GM23338 (cell line): ENCODE measurements at regions not wholly inside any gene's neighbourhood (a gene's known extent, or its start where the extent isn't known, plus 50 kb on each side); places are given as distances from the start of the nearest gene placed in this dataset.

Source experiments
- ATAC-seq: fragments of 200-7000 bp; cut with Tn5 transposase; 3 replicates; pipeline ENCODE4 v1.9.1; 2020
- DNase-seq: peaks from one replicate; pipeline ENCODE4 v3.0.0-alpha.2; 2015; ENCODE audit warnings: low spot score
- H2AFZ ChIP-seq: fragments of 200-600 bp; sonication (generic); 2 replicates; pipeline ENCODE4 v1.8.0; 2016; ENCODE audit warnings: antibody characterized with exemption, mild to moderate bottlenecking, moderate library complexity
- H3F3A ChIP-seq: fragments of 200-600 bp; sonication (generic); replicated peaks from 2 replicates; pipeline ENCODE4 v1.8.0; 2017; ENCODE audit warnings: antibody characterized with exemption, mixed run types, low read depth
- H3K27ac ChIP-seq: fragments of 200-600 bp; sonication (generic); 2 replicates; pipeline ENCODE4 v1.6.1; 2016; ENCODE audit warnings: low read depth
- H3K27me3 ChIP-seq: fragments of 200-600 bp; sonication (generic); 2 replicates; pipeline ENCODE4 v1.8.0; 2016; ENCODE audit warnings: mild to moderate bottlenecking, mixed run types, moderate library complexity; ENCODE audit not compliant: insufficient read depth
- H3K36me3 ChIP-seq: fragments of 200-600 bp; sonication (generic); 2 replicates; pipeline ENCODE4 v1.8.0; 2016; ENCODE audit warnings: mild to moderate bottlenecking; ENCODE audit not compliant: insufficient read depth
- H3K4me1 ChIP-seq: fragments of 200-600 bp; sonication (generic); 2 replicates; pipeline ENCODE4 v1.8.0; 2016; ENCODE audit warnings: mild to moderate bottlenecking, moderate library complexity; ENCODE audit not compliant: insufficient read depth
- H3K4me2 ChIP-seq: fragments of 200-600 bp; sonication (generic); 2 replicates; pipeline ENCODE4 v1.7.1; 2017; ENCODE audit warnings: mixed run types
- H3K4me3 ChIP-seq: fragments of 200-600 bp; sonication (generic); 2 replicates; pipeline ENCODE4 v1.6.1; 2016; ENCODE audit warnings: mixed run types
- H3K79me2 ChIP-seq: fragments of 200-600 bp; sonication (generic); replicated peaks from 2 replicates; pipeline ENCODE4 v1.8.0; 2017; ENCODE audit warnings: mild to moderate bottlenecking; ENCODE audit not compliant: insufficient read depth
- H3K9me2 ChIP-seq: fragments of 200-600 bp; sonication (generic); 2 replicates; pipeline ENCODE4 v1.8.0; 2017; ENCODE audit not compliant: insufficient read depth
- H4K20me1 ChIP-seq: fragments of 200-600 bp; sonication (generic); replicated peaks from 2 replicates; pipeline ENCODE4 v1.8.0; 2017; ENCODE audit warnings: mild to moderate bottlenecking; ENCODE audit not compliant: insufficient read depth
- H3K27ac Mint-ChIP-seq: 2 replicates; pipeline ENCODE4 v1.8.0; 2020; ENCODE audit warnings: inconsistent platforms, mild to moderate bottlenecking, moderate library complexity, mixed read lengths
- H3K27me3 Mint-ChIP-seq: 3 replicates; pipeline ENCODE4 v1.8.0; 2022; ENCODE audit warnings: low read depth, mild to moderate bottlenecking, moderate library complexity, mixed read lengths, inconsistent platforms; ENCODE audit not compliant: insufficient read depth, poor library complexity
- H3K36me3 Mint-ChIP-seq: 3 replicates; pipeline ENCODE4 v1.8.0; 2021; ENCODE audit warnings: low read depth, mild to moderate bottlenecking, inconsistent platforms, moderate library complexity, mixed read lengths
- H3K4me1 Mint-ChIP-seq: 3 replicates; pipeline ENCODE4 v1.8.0; 2020; ENCODE audit warnings: mild to moderate bottlenecking, inconsistent platforms, mixed read lengths
- H3K4me3 Mint-ChIP-seq: 3 replicates; pipeline ENCODE4 v1.8.0; 2021; ENCODE audit warnings: moderate library complexity, mild to moderate bottlenecking, inconsistent platforms, mixed read lengths
- H3K9me3 Mint-ChIP-seq: 3 replicates; pipeline ENCODE4 v1.8.0; 2020; ENCODE audit warnings: moderate library complexity, mild to moderate bottlenecking, inconsistent platforms, mixed read lengths
- CTCF ChIP-seq, 2 experiments: fragments of 200-600 bp in 1 of 2; sonication (generic) in 1 of 2; conservative IDR thresholded peaks; 2 replicates each; pipeline versions ENCODE4 v1.5.1 to v1.6.1; 2016 to 2017; ENCODE audit warnings: antibody characterized with exemption in 2 of 2, low read depth in 2 of 2, mild to moderate bottlenecking in 2 of 2, moderate library complexity in 1 of 2
- ETS1 ChIP-seq: IDR thresholded peaks from 2 replicates; pipeline ENCODE4 v1.6.1; 2016; ENCODE audit warnings: antibody characterized with exemption
- EZH2 ChIP-seq: fragments of 200-600 bp; sonication (generic); IDR thresholded peaks from one replicate; pipeline ENCODE4 v1.8.0; 2017; ENCODE audit warnings: antibody characterized with exemption, mild to moderate bottlenecking, low read depth; ENCODE audit not compliant: unreplicated experiment
- EZH2phosphoT487 ChIP-seq: fragments of 200-600 bp; sonication (generic); IDR thresholded peaks from one replicate; pipeline ENCODE4 v1.8.1; 2018; ENCODE audit warnings: antibody characterized with exemption; ENCODE audit not compliant: unreplicated experiment
- NANOG ChIP-seq: IDR thresholded peaks from 2 replicates; pipeline ENCODE4 v1.6.1; 2016; ENCODE audit warnings: antibody characterized with exemption, borderline replicate concordance
- REST ChIP-seq: IDR thresholded peaks from one replicate; pipeline ENCODE4 v1.6.1; 2018; ENCODE audit warnings: antibody characterized with exemption; ENCODE audit not compliant: unreplicated experiment
- STAT1 ChIP-seq: IDR thresholded peaks from one replicate; pipeline ENCODE4 v1.6.1; 2016; ENCODE audit warnings: antibody characterized with exemption; ENCODE audit not compliant: unreplicated experiment
- ZNF114 ChIP-seq: fragments of 250-450 bp; sonication (Bioruptor Pico); IDR thresholded peaks from 2 replicates; pipeline ENCODE4 v1.5.0; 2020; ENCODE audit warnings: mild to moderate bottlenecking, moderate library complexity
- ZNF331 ChIP-seq: fragments of 250-450 bp; sonication (Bioruptor Pico); IDR thresholded peaks from 2 replicates; pipeline ENCODE4 v1.5.0; 2020; ENCODE audit warnings: low read depth, mild to moderate bottlenecking, moderate library complexity

DNA sequence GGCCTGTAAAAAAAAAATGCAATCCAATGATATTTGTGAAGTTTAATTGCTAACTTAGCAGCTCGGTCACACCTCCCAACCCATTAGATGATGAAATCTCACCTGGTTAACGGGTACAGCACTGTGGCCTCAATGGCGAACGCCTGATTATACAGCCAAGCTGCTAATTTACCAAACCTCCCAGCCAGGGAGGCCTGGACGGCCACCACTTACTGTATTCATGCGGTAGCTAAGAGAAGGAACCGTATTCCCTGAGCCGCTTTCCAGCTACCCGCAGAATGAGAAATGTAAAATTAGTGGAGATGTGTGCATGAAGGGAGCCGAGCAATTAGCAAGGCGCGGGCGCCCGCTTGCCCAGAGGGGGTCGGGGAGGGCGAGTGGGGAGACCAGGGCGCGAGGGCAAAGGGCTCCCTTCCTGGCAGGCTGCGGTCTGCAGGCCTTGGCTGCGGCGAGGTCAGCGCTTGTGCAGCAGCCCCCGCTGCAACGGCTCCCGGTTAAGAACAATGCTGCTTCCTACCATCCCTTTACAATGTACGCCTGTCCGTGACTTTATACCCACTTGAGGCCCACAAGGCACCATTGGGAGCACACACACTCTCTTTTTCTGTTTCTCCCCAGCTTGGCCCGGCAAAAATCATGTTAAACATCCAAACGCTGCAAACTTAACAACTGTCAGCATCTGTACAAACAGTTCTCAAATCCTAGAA, 70.4 kb upstream of the TBCA start:
- TF ChIP-seq EZH2phosphoT487 (peak; percentile 94), NANOG (no peak), EZH2 (peak; percentile 93), CTCF (conservative IDR thresholded peaks at IDR 0.05; ENCODE audit: low read depth in 2 of 2) (no peak), ZNF331 (no peak)
- Mint-ChIP-seq H3K9me3 (peaks cover 4% of the 10 kb centered on the region; the same call in 2 of the 3 replicates), H3K27me3 (peaks cover 100% of the 10 kb centered on the region), H3K4me1 (peaks cover 42% of the 10 kb centered on the region), H3K27ac (no peak overlapping the region), H3K36me3 (no peaks in the 10 kb centered on the region), H3K4me3 (peak overlapping the region; percentile 31; the same call in 2 of the 3 replicates)
- ATAC-seq (peak; percentile 6), DNase-seq (peak; percentile 45)
- no peaks in the 10 kb centered on the region for H3K36me3 ChIP-seq
- peaks cover 100% of the 10 kb centered on the region for H3K27me3 ChIP-seq
- no peak overlapping the region for H2AFZ ChIP-seq
- H3K9me2 ChIP-seq = no peaks in the 10 kb centered on the region
- peaks cover 29% of the 10 kb centered on the region for H3F3A ChIP-seq
- peaks cover 44% of the 10 kb centered on the region for H4K20me1 ChIP-seq
- no peak overlapping the region for H3K27ac ChIP-seq
- H3K4me1 ChIP-seq = peaks cover 41% of the 10 kb centered on the region
- H3K4me2 ChIP-seq = peak overlapping the region; percentile 62; the same call in 1 of the 2 replicates
- H3K4me3 ChIP-seq = 0 out of 2 replicates have a peak overlapping the region, but pooled peaks have one; percentile 10
- H3K79me2 ChIP-seq = no peaks in the 10 kb centered on the region

GRCh38 chr5:77845324-77845646, 69.1 kb upstream of the TBCA start:
- peaks cover 41% of the 10 kb centered on the region for H4K20me1 ChIP-seq
- no peak overlapping the region for H3K4me3 ChIP-seq

GRCh38 chr5:77844623-77845323, 68.6 kb upstream of the TBCA start:
- Mint-ChIP-seq H3K4me3 (peak overlapping the region; percentile 67), H3K36me3 (no peaks in the 10 kb centered on the region), H3K9me3 (no peaks in the 10 kb centered on the region; the same call in 2 of the 3 replicates), H3K4me1 (peaks cover 31% of the 10 kb centered on the region), H3K27me3 (peaks cover 90% of the 10 kb centered on the region), H3K27ac (no peak overlapping the region)
- Histone ChIP-seq H3K4me1 (peaks cover 41% of the 10 kb centered on the region), H3K79me2 (no peaks in the 10 kb centered on the region), H3F3A (peaks cover 23% of the 10 kb centered on the region), H3K4me2 (peak overlapping the region; percentile 87), H3K9me2 (no peaks in the 10 kb centered on the region), H3K36me3 (no peaks in the 10 kb centered on the region), H3K4me3 (peak overlapping the region; percentile 61), H3K27ac (no peak overlapping the region), H4K20me1 (peaks cover 35% of the 10 kb centered on the region), H2AFZ (no peak overlapping the region), H3K27me3 (peaks cover 100% of the 10 kb centered on the region)
- ATAC-seq = peak; percentile 2; the same call in 2 of the 3 replicates
- no peak for TF ChIP-seq ZNF114 (CRISPR knock-in tag)
- no peak for TF ChIP-seq ETS1
- no peak for TF ChIP-seq STAT1
- peak; percentile 83 for TF ChIP-seq EZH2
- TF ChIP-seq REST = no peak
- TF ChIP-seq EZH2phosphoT487 = peak; percentile 63
- DNase-seq = peak; percentile 41

More at GRCh38 chr5:77845324-77845646, 69.1 kb upstream of the TBCA start:
- no peaks in the 10 kb centered on the region for H3K79me2 ChIP-seq
- peaks cover 100% of the 10 kb centered on the region for H3K27me3 ChIP-seq
- peaks cover 95% of the 10 kb centered on the region for H3K27me3 Mint-ChIP-seq
- H3K27ac ChIP-seq = no peak overlapping the region
- 0 out of 2 replicates have a peak overlapping the region, but pooled peaks have one; percentile 87 for H3K4me2 ChIP-seq
- no peak overlapping the region for H2AFZ ChIP-seq
- no peak for TF ChIP-seq STAT1
- peak; percentile 80 for TF ChIP-seq EZH2
- no peak for DNase-seq
- H3K9me2 ChIP-seq = no peaks in the 10 kb centered on the region
- H3K4me1 ChIP-seq = peaks cover 41% of the 10 kb centered on the region
- peak overlapping the region; percentile 52; the same call in 1 of the 3 replicates for H3K4me3 Mint-ChIP-seq
- peaks cover 26% of the 10 kb centered on the region for H3F3A ChIP-seq
- H3K4me1 Mint-ChIP-seq = peaks cover 33% of the 10 kb centered on the region
- H3K36me3 Mint-ChIP-seq = no peaks in the 10 kb centered on the region
- no peaks in the 10 kb centered on the region for H3K36me3 ChIP-seq
- H3K9me3 Mint-ChIP-seq = no peaks in the 10 kb centered on the region; the same call in 2 of the 3 replicates
- no peak for ATAC-seq
- no peak overlapping the region for H3K27ac Mint-ChIP-seq
